ENCODE measurements at regions not wholly inside any gene's neighbourhood (a gene's known extent, or its start where the extent isn't known, plus 50 kb on each side); places are given as distances from the start of the nearest gene placed in this dataset.

DNA sequence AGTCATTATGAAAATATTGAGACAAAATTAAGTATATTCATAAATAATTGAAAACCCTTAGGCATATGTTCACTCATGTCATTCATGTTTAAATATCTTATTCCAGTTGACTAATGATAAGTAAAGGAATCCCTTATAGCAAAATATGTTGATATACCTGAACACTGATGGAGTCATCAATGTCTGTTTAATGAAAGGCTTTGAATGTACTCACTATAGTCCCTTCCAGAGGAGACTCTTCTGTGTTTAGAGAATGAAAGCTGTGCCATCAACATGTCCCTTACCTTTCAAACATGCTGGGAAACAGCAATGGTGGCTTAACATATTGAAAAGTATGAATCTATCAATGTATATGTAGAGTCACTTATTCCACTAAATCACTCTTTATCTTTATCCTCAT, 242.9 kb downstream of the KCNJ3 start:
- TF ChIP-seq, protein P1, sequence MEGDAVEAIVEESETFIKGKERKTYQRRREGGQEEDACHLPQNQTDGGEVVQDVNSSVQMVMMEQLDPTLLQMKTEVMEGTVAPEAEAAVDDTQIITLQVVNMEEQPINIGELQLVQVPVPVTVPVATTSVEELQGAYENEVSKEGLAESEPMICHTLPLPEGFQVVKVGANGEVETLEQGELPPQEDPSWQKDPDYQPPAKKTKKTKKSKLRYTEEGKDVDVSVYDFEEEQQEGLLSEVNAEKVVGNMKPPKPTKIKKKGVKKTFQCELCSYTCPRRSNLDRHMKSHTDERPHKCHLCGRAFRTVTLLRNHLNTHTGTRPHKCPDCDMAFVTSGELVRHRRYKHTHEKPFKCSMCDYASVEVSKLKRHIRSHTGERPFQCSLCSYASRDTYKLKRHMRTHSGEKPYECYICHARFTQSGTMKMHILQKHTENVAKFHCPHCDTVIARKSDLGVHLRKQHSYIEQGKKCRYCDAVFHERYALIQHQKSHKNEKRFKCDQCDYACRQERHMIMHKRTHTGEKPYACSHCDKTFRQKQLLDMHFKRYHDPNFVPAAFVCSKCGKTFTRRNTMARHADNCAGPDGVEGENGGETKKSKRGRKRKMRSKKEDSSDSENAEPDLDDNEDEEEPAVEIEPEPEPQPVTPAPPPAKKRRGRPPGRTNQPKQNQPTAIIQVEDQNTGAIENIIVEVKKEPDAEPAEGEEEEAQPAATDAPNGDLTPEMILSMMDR (IDR thresholded peaks at IDR 0.05) = no peak
- TF ChIP-seq POLR2A (IDR thresholded peaks at IDR 0.05) (no peak), EP300 (IDR thresholded peaks at IDR 0.05) (no peak)
